Endodermal cell (in vitro differentiated cells): ENCODE measurements at regions not wholly inside any gene's neighbourhood (a gene's known extent, or its start where the extent isn't known, plus 50 kb on each side); places are given as distances from the start of the nearest gene placed in this dataset.

Experiments used
- DNase-seq: peaks from one replicate; pipeline ENCODE4 v3.0.0-alpha.2; 2017
- H3K27ac ChIP-seq: 2 replicates; pipeline ENCODE4 v1.5.1; 2013; ENCODE audit warnings: mild to moderate bottlenecking, low read depth, low read length, moderate library complexity
- H3K27me3 ChIP-seq: 2 replicates; pipeline ENCODE4 v1.6.1; 2013; ENCODE audit warnings: mild to moderate bottlenecking, low read length, moderate library complexity; ENCODE audit not compliant: insufficient read depth, control insufficient read depth, poor library complexity, severe bottlenecking
- H3K36me3 ChIP-seq: 2 replicates; pipeline ENCODE4 v1.7.0; 2013; ENCODE audit warnings: mild to moderate bottlenecking, low read length, moderate library complexity; ENCODE audit not compliant: control insufficient read depth, insufficient read depth
- H3K4me1 ChIP-seq: one replicate; pipeline ENCODE4 v1.7.0; 2013; ENCODE audit warnings: low read length; ENCODE audit not compliant: control insufficient read depth, insufficient read depth
- H3K4me3 ChIP-seq: 2 replicates; pipeline ENCODE4 v1.5.1; 2013; ENCODE audit warnings: mild to moderate bottlenecking, low read length, moderate library complexity
- H3K9ac ChIP-seq: 2 replicates; pipeline ENCODE4 v1.6.1; 2013; ENCODE audit warnings: mild to moderate bottlenecking, low read length, moderate library complexity; ENCODE audit not compliant: poor library complexity, severe bottlenecking; ENCODE audit errors: extremely low read depth
- H3K9me3 ChIP-seq: 2 replicates; pipeline ENCODE4 v1.6.1; 2013; ENCODE audit warnings: mild to moderate bottlenecking, low read length, moderate library complexity; ENCODE audit not compliant: control insufficient read depth
- H3K27ac Mint-ChIP-seq: 2 replicates; pipeline ENCODE4 v1.8.0; 2020; ENCODE audit warnings: mixed read lengths
- H3K27me3 Mint-ChIP-seq: 2 replicates; pipeline ENCODE4 v1.8.0; 2021; ENCODE audit warnings: mild to moderate bottlenecking, mixed read lengths; ENCODE audit not compliant: insufficient read depth
- H3K36me3 Mint-ChIP-seq: 2 replicates; pipeline ENCODE4 v1.8.0; 2020; ENCODE audit warnings: low read depth, mixed read lengths
- H3K4me1 Mint-ChIP-seq: 2 replicates; pipeline ENCODE4 v1.8.0; 2020; ENCODE audit warnings: mixed read lengths
- H3K4me3 Mint-ChIP-seq: 2 replicates; pipeline ENCODE4 v1.8.0; 2020; ENCODE audit warnings: mild to moderate bottlenecking, moderate library complexity, mixed read lengths
- H3K9me3 Mint-ChIP-seq: 2 replicates; pipeline ENCODE4 v1.8.0; 2020; ENCODE audit warnings: mild to moderate bottlenecking, mixed read lengths
- WGBS, 2 experiments: methylation state at CpG; one replicate each; pipeline versions ENCODE4 v1.1.5 to v1.1.7; 2013; ENCODE audit warnings: missing lambda C conversion rate in 2 of 2, mixed read lengths in 1 of 2; ENCODE audit not compliant: insufficient coverage in 1 of 2, insufficient read length in 1 of 2; 5-methylcytosine and 5-hydroxymethylcytosine counted together
- TF ChIP-seq, protein P1 (sequence below): fragments of 200-600 bp; sonication (generic); conservative IDR thresholded peaks from 2 replicates; pipeline ENCODE4 v1.5.0; 2021; ENCODE audit warnings: antibody characterized with exemption, mild to moderate bottlenecking

DNA sequence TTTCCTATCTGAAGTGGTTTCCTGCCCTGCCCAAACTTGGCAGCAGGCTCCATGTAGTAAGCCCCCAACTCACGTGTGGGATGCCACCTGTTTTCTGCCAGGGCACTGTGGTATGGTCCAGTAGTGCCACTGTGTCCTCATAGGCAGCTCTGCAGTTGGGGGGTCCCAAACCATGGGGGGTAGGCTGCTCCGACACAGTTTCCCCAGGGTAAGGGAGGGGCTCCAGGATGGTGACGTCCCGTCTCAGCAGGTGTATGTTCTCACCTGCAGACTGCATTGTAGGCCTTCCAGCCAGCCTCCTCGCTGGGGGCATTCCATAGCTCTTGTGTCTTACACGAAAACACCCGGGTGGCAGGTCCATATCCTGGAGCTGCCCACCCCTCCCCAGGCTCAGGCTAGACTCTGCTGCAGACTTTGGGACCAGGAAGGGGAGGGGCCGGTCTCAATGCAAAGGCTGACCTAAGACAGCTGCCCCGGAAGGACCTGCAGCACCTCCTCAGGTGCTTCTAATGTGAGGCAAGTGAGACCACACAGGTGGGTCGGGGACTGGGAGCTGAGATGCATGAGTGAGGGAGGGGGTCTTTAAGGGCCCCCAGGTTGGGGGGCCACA is 330.5 kb upstream of the IRX4 start:
- no peak for DNase-seq
- Mint-ChIP-seq H3K9me3 (no peaks in the 10 kb centered on the region), H3K27ac (no peak overlapping the region)

DNA sequence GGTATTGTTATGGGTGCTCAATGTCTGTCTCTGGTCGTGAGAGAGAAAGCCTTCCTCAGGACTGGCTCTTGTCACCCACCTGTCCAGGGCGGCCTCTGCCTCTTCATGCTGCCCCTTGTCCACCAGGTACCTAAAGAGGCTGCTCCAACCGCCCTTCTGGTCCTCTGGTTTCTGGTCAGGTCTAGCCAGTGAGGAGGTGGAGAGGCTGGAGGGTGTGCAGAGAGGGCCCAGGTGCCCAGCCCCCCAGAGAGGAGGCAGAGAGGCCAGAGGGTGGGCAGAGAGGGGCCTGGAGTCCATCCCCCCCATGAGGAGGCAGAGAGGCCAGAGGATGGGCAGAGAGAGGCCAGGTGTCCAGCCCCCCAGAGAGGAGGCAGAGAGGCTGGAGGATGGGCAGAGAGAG is 329.8 kb upstream of the IRX4 start:
- no peak for DNase-seq
- Histone ChIP-seq H3K36me3 (no peaks in the 10 kb centered on the region), H3K4me3 (no peak overlapping the region), H3K9ac (no peak overlapping the region), H3K27me3 (no peaks in the 10 kb centered on the region), H3K27ac (no peak overlapping the region), H3K9me3 (no peaks in the 10 kb centered on the region), H3K4me1 (peaks cover under 1% of the 10 kb centered on the region)
- Mint-ChIP-seq H3K4me3 (no peak overlapping the region), H3K9me3 (no peaks in the 10 kb centered on the region), H3K27me3 (peaks cover 1% of the 10 kb centered on the region), H3K36me3 (no peaks in the 10 kb centered on the region), H3K4me1 (peaks cover 5% of the 10 kb centered on the region), H3K27ac (no peak overlapping the region)
- 89 to 100% methylated on average over 1 to 3 of the region's 3 CpGs for WGBS, 2 experiments
- TF ChIP-seq, protein P1, sequence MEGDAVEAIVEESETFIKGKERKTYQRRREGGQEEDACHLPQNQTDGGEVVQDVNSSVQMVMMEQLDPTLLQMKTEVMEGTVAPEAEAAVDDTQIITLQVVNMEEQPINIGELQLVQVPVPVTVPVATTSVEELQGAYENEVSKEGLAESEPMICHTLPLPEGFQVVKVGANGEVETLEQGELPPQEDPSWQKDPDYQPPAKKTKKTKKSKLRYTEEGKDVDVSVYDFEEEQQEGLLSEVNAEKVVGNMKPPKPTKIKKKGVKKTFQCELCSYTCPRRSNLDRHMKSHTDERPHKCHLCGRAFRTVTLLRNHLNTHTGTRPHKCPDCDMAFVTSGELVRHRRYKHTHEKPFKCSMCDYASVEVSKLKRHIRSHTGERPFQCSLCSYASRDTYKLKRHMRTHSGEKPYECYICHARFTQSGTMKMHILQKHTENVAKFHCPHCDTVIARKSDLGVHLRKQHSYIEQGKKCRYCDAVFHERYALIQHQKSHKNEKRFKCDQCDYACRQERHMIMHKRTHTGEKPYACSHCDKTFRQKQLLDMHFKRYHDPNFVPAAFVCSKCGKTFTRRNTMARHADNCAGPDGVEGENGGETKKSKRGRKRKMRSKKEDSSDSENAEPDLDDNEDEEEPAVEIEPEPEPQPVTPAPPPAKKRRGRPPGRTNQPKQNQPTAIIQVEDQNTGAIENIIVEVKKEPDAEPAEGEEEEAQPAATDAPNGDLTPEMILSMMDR: no peak

More for the DNA sequence above, 330.5 kb upstream of the IRX4 start:
- Mint-ChIP-seq H3K4me1 (no peaks in the 10 kb centered on the region), H3K36me3 (no peaks in the 10 kb centered on the region), H3K4me3 (no peak overlapping the region), H3K27me3 (peaks cover 4% of the 10 kb centered on the region)
- Histone ChIP-seq H3K36me3 (no peaks in the 10 kb centered on the region), H3K4me3 (no peak overlapping the region), H3K9ac (no peak overlapping the region), H3K9me3 (no peaks in the 10 kb centered on the region), H3K27ac (no peak overlapping the region), H3K4me1 (no peaks in the 10 kb centered on the region), H3K27me3 (no peaks in the 10 kb centered on the region)
- TF ChIP-seq, protein P1: no peak
- WGBS, 2 experiments: 86 to 93% methylated on average over 8 to 10 of the region's 10 CpGs

DNA sequence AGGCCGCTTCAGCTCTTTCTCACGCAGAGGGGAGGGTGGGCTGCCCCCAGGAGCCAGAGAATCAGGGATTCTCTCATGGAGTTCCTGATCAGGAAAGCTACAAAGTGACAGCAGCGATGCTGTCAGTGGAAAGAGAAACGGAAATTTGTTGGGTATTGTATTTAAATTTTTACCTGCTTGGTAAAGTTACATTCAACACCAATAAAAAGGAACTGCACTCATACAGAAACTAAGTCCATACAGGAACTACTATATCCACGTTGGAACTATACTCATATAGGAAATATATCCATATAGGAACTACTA is 325.5 kb upstream of the IRX4 start:
- no peaks in the 10 kb centered on the region for H3K36me3 Mint-ChIP-seq
- Histone ChIP-seq H3K4me1 (peaks cover 10% of the 10 kb centered on the region), H3K27ac (peak overlapping the region; percentile 100), H3K27me3 (no peaks in the 10 kb centered on the region), H3K9ac (no peak overlapping the region), H3K9me3 (no peaks in the 10 kb centered on the region), H3K4me3 (no peak overlapping the region), H3K36me3 (no peaks in the 10 kb centered on the region)
- peaks cover 20% of the 10 kb centered on the region for H3K4me1 Mint-ChIP-seq
- H3K4me3 Mint-ChIP-seq: no peak overlapping the region
- no peak overlapping the region for H3K27ac Mint-ChIP-seq
- DNase-seq: no peak
- WGBS, 2 experiments: 10 to 48% methylated on average over 2 to 4 of the region's 5 CpGs
- H3K27me3 Mint-ChIP-seq: peaks cover 5% of the 10 kb centered on the region
- no peaks in the 10 kb centered on the region for H3K9me3 Mint-ChIP-seq
- TF ChIP-seq, protein P1: no peak
